ENCODE measurements at regions not wholly inside any gene's neighbourhood (a gene's known extent, or its start where the extent isn't known, plus 50 kb on each side); places are given as distances from the start of the nearest gene placed in this dataset.

GRCh38 chr9:87323928-87324327 is 173.7 kb upstream of the DAPK1 start:
- no peak for TF ChIP-seq CTCF (IDR thresholded peaks at IDR 0.05)
- Histone ChIP-seq H3K36me3 (no peaks in the 10 kb centered on the region), H3K4me3 (no peak overlapping the region), H3K4me1 (peaks cover 0 to 22% (median 2%) of the 10 kb centered on the region in 4 donors), H3K9me3 (no peaks in the 10 kb centered on the region), H3K27ac (no peak overlapping the region), H3K27me3 (peaks cover 0 to 3% of the 10 kb centered on the region in 2 donors)
- intact Hi-C loops (cut with DNase I; ENCODE audit: low total_unique reads) = loop anchor here (2.0 to 10.0 kb wide), 4 partner anchors 377 to 889 kb away; partner anchors contain the start of gene GAS1
- no peak for DNase-seq

GRCh38 chr9:87324613-87325194 is 173.0 kb upstream of the DAPK1 start:
- TF ChIP-seq CTCF (IDR thresholded peaks at IDR 0.05) = peak; percentile 76 to 87
- DNase-seq = no peak
- intact Hi-C loops (cut with DNase I; ENCODE audit: low total_unique reads) = loop anchor here (2.0 to 10.0 kb wide), 4 partner anchors 377 to 890 kb away; partner anchors contain the start of gene GAS1
- H3K9me3 ChIP-seq = no peaks in the 10 kb centered on the region
- peaks cover 0 to 22% (median 2%) of the 10 kb centered on the region in 4 donors for H3K4me1 ChIP-seq
- H3K36me3 ChIP-seq = no peaks in the 10 kb centered on the region
- peaks cover 0 to 3% of the 10 kb centered on the region in 2 donors for H3K27me3 ChIP-seq
- no peak overlapping the region for H3K4me3 ChIP-seq
- no peak overlapping the region for H3K27ac ChIP-seq

- Histone ChIP-seq H3K27me3 (peaks cover 0 to 3% of the 10 kb centered on the region in 2 donors), H3K27ac (no peak overlapping the region), H3K9me3 (peaks cover 0 to 11% (median 8%) of the 10 kb centered on the region in 3 donors), H3K4me3 (no peak overlapping the region), H3K36me3 (peaks cover 0 to 5% (median 0%) of the 10 kb centered on the region in 3 donors), H3K4me1 (peaks cover 0 to 18% (median 1%) of the 10 kb centered on the region in 4 donors)
- TF ChIP-seq CTCF (IDR thresholded peaks at IDR 0.05) = no peak
- intact Hi-C loops (cut with DNase I; ENCODE audit: low total_unique reads) = loop anchor here (10.0 kb wide), 2 partner anchors 693 to 893 kb away; no protein-coding TSS in a partner anchor
- DNase-seq = no peak
Observed at GRCh38 chr9:87327575-87328125, 170.0 kb upstream of the DAPK1 start.

- H3K27me3 ChIP-seq = no peaks in the 10 kb centered on the region
- DNase-seq = no peak
- no peak overlapping the region for H3K27ac ChIP-seq
- H3K36me3 ChIP-seq = peaks cover 0 to 5% (median 0%) of the 10 kb centered on the region in 3 donors
- no peak for TF ChIP-seq CTCF (IDR thresholded peaks at IDR 0.05)
- intact Hi-C loops (cut with DNase I; ENCODE audit: low total_unique reads) = loop anchor here (10.0 kb wide), 1 partner anchor 161 kb away; the partner anchor contains the start of gene DAPK1
- peaks cover 0 to 11% (median 8%) of the 10 kb centered on the region in 3 donors for H3K9me3 ChIP-seq
- H3K4me1 ChIP-seq = peaks cover 0 to 10% (median 9%) of the 10 kb centered on the region in 4 donors
- H3K4me3 ChIP-seq = no peak overlapping the region
Observed at GRCh38 chr9:87333802-87334201, 163.9 kb upstream of the DAPK1 start.

DNA sequence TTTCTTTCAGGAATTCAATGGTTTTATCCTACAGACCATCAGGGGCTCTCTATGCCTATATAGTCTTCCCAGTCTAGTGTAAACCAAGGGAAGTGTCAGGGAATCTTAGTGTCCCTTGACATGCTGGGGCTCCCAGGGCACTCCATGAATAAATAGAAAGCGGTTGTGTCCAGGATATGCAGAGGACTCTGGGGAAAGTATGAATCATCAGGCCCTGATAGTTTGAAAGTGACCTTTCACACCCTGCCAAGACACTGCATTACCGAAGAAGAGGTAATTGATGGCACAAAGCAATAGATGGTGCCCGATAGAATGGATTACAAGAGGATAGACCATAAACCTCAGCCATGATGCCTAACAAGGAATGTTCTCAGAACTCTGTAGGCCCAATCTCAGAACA is 163.3 kb upstream of the DAPK1 start:
- intact Hi-C loops (cut with DNase I; ENCODE audit: low total_unique reads) = loop anchor here (10.0 kb wide), 1 partner anchor 160 kb away; the partner anchor contains the start of gene DAPK1
- no peaks in the 10 kb centered on the region for H3K27me3 ChIP-seq
- no peak for DNase-seq
- H3K4me3 ChIP-seq = no peak overlapping the region
- peaks cover 0 to 11% (median 8%) of the 10 kb centered on the region in 3 donors for H3K9me3 ChIP-seq
- peaks cover 0 to 5% (median 0%) of the 10 kb centered on the region in 3 donors for H3K36me3 ChIP-seq
- H3K27ac ChIP-seq = no peak overlapping the region
- H3K4me1 ChIP-seq = peaks cover 0 to 10% (median 9%) of the 10 kb centered on the region in 4 donors
- no peak for TF ChIP-seq CTCF (IDR thresholded peaks at IDR 0.05)

Data from tibial artery (tissue), 4 donors.